ENCODE measurements at regions not wholly inside any gene's neighbourhood (a gene's known extent, or its start where the extent isn't known, plus 50 kb on each side); places are given as distances from the start of the nearest gene placed in this dataset.

DNA sequence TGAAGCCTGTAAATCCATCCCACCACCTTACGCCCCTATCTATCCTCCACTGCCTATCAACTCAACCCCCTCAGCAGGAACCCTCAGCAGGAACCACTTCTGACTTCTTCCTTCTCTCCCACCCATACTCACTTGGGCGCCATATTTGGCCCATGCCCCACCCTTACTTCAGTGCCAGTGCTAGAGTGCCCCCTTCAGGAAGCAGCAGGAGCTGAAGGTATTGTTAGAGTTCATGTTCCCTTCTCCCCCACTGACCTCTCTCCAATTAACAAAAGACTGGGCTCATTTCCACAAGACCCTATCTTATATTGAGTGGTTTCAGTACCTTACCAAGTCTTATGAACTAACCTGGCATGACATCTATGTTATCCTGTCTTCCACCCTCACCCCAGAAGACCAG is 363.1 kb upstream of the SLIT2 start:
- TF ChIP-seq CTCF (IDR thresholded peaks at IDR 0.05): no peak
- no peak for TF ChIP-seq POLR2AphosphoS5 (IDR thresholded peaks at IDR 0.05)
- no peak for TF ChIP-seq EP300 (IDR thresholded peaks at IDR 0.05)
- TF ChIP-seq POLR2A (IDR thresholded peaks at IDR 0.05): no peak
